AG04450 (cell line): ENCODE measurements at regions not wholly inside any gene's neighbourhood (a gene's known extent, or its start where the extent isn't known, plus 50 kb on each side); places are given as distances from the start of the nearest gene placed in this dataset.

ENCODE experiments used
- CTCF ChIA-PET: fragments of 300-600, 350-600 bp; formaldehyde crosslinking; extraction: SDS; loops from one replicate; lab custom pipeline; 2022; ENCODE audit warnings: antibody characterized with exemption, inconsistent platforms; lab: Charles Lee
- POLR2A ChIA-PET: fragments of 350-600 bp; formaldehyde crosslinking; extraction: SDS; loops from one replicate; lab custom pipeline; 2021; ENCODE audit warnings: antibody characterized with exemption, inconsistent platforms; lab: Yijun Ruan, JAX
- DNase-seq: peaks from one replicate; pipeline ENCODE4 v3.0.0-alpha.2; 2011; ENCODE audit warnings: low read depth, low spot score
- H3K27ac ChIP-seq: one replicate; pipeline ENCODE4 v1.5.1; 2012; ENCODE audit warnings: low read depth, low read length, control low read depth
- H3K27me3 ChIP-seq: one replicate; pipeline ENCODE4 v1.6.0; 2012; ENCODE audit warnings: low read length; ENCODE audit not compliant: control insufficient read depth, insufficient read depth
- H3K4me3 ChIP-seq: 2 replicates; pipeline ENCODE4 v1.5.1; 2011; ENCODE audit warnings: mild to moderate bottlenecking, low read depth, low read length, control low read depth
- H3K9me3 ChIP-seq: 2 replicates; pipeline ENCODE4 v1.5.1; 2012; ENCODE audit warnings: low read length; ENCODE audit not compliant: control insufficient read depth, insufficient read depth
- CTCF ChIP-seq: IDR thresholded peaks from 2 replicates; pipeline ENCODE4 v1.5.1; 2011; ENCODE audit warnings: low read depth, low read length, control low read depth, inconsistent platforms

GRCh38 chr13:39100996-39101738 lies 62.9 kb downstream of the NHLRC3 start:
- CTCF ChIA-PET = no interaction called here
- H3K9me3 ChIP-seq = no peaks in the 10 kb centered on the region
- H3K27ac ChIP-seq = no peak overlapping the region
- no peak for DNase-seq
- no peaks in the 10 kb centered on the region for H3K27me3 ChIP-seq
- no peak overlapping the region for H3K4me3 ChIP-seq
- POLR2A ChIA-PET = no interaction called here
- no peak for TF ChIP-seq CTCF

GRCh38 chr13:39102981-39103490 lies 64.8 kb downstream of the NHLRC3 start:
- CTCF ChIA-PET = interaction anchor here (1.5 kb wide), 1 partner anchor 42 kb away, joined by 4 read pairs; no protein-coding TSS in a partner anchor
- TF ChIP-seq CTCF = no peak
- no peak overlapping the region for H3K27ac ChIP-seq

GRCh38 chr13:39105110-39105509 lies 66.9 kb downstream of the NHLRC3 start:
- no peak for DNase-seq
- no peak overlapping the region for H3K27ac ChIP-seq
- H3K27me3 ChIP-seq = no peaks in the 10 kb centered on the region
- TF ChIP-seq CTCF = no peak
- H3K4me3 ChIP-seq = no peak overlapping the region
- no peaks in the 10 kb centered on the region for H3K9me3 ChIP-seq
- CTCF ChIA-PET = interaction anchor here (0.6 kb wide), 1 partner anchor 527 kb away, joined by 3 read pairs; no protein-coding TSS in a partner anchor
- POLR2A ChIA-PET = no interaction called here

More at GRCh38 chr13:39102981-39103490, 64.8 kb downstream of the NHLRC3 start:
- H3K4me3 ChIP-seq = no peak overlapping the region
- H3K9me3 ChIP-seq = no peaks in the 10 kb centered on the region
- H3K27me3 ChIP-seq = no peaks in the 10 kb centered on the region
- POLR2A ChIA-PET = no interaction called here
- no peak for DNase-seq

GRCh38 chr13:39106216-39107005 lies 68.2 kb downstream of the NHLRC3 start:
- DNase-seq = no peak
- TF ChIP-seq CTCF = no peak
- ChIA-PET CTCF (interaction anchor here (1.2 kb wide), 1 partner anchor 17 kb away, joined by 3 read pairs; no protein-coding TSS in a partner anchor), POLR2A (no interaction called here)
- no peaks in the 10 kb centered on the region for H3K9me3 ChIP-seq
- H3K27ac ChIP-seq = no peak overlapping the region
- H3K27me3 ChIP-seq = no peaks in the 10 kb centered on the region
- no peak overlapping the region for H3K4me3 ChIP-seq
